Hepatocyte (in vitro differentiated cells): ENCODE measurements at regions not wholly inside any gene's neighbourhood (a gene's known extent, or its start where the extent isn't known, plus 50 kb on each side); places are given as distances from the start of the nearest gene placed in this dataset.

Experiments
- EZH2 ChIP-seq: fragments of 200-600 bp; sonication (generic); IDR thresholded peaks from 2 replicates; pipeline ENCODE4 v1.6.1; 2016; ENCODE audit warnings: antibody characterized with exemption, mild to moderate bottlenecking, borderline replicate concordance
- TF ChIP-seq, protein P1 (sequence below): fragments of 200-600 bp; sonication (generic); IDR thresholded peaks from 2 replicates; pipeline ENCODE4 v1.5.1; 2016; ENCODE audit warnings: antibody characterized with exemption, mild to moderate bottlenecking; ENCODE audit not compliant: poor library complexity

DNA sequence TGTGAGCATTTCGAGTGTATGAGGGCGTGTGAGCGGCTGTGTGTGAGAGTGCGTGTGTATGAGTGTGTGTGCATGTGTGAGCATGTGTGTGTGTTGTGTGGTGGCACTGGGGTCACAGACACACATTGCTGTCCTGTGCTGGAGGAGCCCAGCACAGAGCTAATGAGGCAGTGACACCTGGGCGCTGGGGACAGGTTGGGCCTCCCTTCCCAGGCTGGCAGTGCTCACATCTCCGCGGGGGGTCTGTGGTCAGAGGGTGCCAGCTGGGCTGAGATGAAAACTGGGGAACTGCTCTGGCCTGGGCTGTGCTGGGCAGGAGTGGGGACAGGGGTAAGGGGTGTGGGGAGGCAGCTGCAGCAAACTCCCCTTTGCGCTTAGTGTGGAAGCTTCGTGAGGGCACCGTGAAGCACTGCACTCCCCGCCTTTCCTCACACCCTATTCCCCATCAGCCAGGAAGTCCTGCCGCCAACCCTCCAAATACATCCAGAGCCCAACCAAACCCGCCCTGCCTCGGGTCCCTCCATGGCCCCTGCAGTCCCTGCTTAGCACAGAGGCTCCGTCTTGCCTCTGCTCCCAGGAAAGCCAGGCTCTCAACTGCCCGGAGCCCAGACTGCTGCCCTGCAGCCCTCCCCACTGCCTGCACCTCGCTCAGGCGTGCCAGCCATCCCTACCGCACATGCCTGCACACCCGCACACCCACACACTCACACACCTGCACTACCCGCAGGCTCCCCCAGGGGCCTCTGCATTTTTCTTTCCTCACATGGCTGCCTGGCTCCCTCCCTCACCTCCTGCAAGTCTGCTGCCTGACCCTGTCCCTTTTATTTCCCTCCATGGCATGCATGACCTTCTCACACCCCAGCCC is 62.0 kb upstream of the THY1 start:
- TF ChIP-seq, protein P1, sequence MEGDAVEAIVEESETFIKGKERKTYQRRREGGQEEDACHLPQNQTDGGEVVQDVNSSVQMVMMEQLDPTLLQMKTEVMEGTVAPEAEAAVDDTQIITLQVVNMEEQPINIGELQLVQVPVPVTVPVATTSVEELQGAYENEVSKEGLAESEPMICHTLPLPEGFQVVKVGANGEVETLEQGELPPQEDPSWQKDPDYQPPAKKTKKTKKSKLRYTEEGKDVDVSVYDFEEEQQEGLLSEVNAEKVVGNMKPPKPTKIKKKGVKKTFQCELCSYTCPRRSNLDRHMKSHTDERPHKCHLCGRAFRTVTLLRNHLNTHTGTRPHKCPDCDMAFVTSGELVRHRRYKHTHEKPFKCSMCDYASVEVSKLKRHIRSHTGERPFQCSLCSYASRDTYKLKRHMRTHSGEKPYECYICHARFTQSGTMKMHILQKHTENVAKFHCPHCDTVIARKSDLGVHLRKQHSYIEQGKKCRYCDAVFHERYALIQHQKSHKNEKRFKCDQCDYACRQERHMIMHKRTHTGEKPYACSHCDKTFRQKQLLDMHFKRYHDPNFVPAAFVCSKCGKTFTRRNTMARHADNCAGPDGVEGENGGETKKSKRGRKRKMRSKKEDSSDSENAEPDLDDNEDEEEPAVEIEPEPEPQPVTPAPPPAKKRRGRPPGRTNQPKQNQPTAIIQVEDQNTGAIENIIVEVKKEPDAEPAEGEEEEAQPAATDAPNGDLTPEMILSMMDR = no peak
- no peak for TF ChIP-seq EZH2
